CD14-positive monocyte (primary cell): ENCODE measurements at regions not wholly inside any gene's neighbourhood (a gene's known extent, or its start where the extent isn't known, plus 50 kb on each side); places are given as distances from the start of the nearest gene placed in this dataset.
A peak's percentile ranks its signal among the peaks of the same experiment; 100 is the strongest.
"Not testable (repeated sequence)": the region's sequence is repeated elsewhere in the genome, so short reads cannot be mapped to it uniquely, and the experiment has no call there.

Experiments used
- DNase-seq, 3 donors: peaks; one replicate each; pipeline ENCODE4 v3.0.0-alpha.2; 2011 to 2022
- H2AFZ ChIP-seq: 2 replicates; pipeline ENCODE4 v1.6.0; 2012; ENCODE audit warnings: mild to moderate bottlenecking, low read depth, low read length, inconsistent platforms; ENCODE audit not compliant: insufficient read depth, poor library complexity, severe bottlenecking
- H3K27ac ChIP-seq, 2 donors: 1 replicate in 1 of 2; 2 replicates in 1 of 2; pipeline ENCODE4 v1.5.1; 2012 to 2013; ENCODE audit warnings: low read length in 2 of 2, control low read depth in 1 of 2, inconsistent platforms in 1 of 2, low read depth in 1 of 2, mild to moderate bottlenecking in 1 of 2
- H3K27me3 ChIP-seq, 2 donors: one replicate each; pipeline versions ENCODE4 v1.6.0 to v1.6.1; 2011 to 2013; ENCODE audit warnings: low read length in 2 of 2; ENCODE audit not compliant: control insufficient read depth in 2 of 2, insufficient read depth in 2 of 2
- H3K36me3 ChIP-seq, 2 donors: replicated peaks in 1 of 2; 1 replicate in 1 of 2; 2 replicates in 1 of 2; pipeline versions ENCODE4 v1.5.1 to v1.6.1; 2012 to 2013; ENCODE audit warnings: low read length in 2 of 2, control low read depth in 1 of 2, inconsistent platforms in 1 of 2, mild to moderate bottlenecking in 1 of 2; ENCODE audit not compliant: insufficient read depth in 2 of 2, control insufficient read depth in 1 of 2
- H3K4me1 ChIP-seq, 2 donors: 1 replicate in 1 of 2; 2 replicates in 1 of 2; pipeline versions ENCODE4 v1.5.1 to v1.6.1; 2012 to 2013; ENCODE audit warnings: low read length in 2 of 2, control low read depth in 1 of 2, inconsistent platforms in 1 of 2, mild to moderate bottlenecking in 1 of 2, moderate library complexity in 1 of 2; ENCODE audit not compliant: insufficient read depth in 2 of 2, control insufficient read depth in 1 of 2
- H3K4me2 ChIP-seq: replicated peaks from 2 replicates; pipeline ENCODE3; 2012; ENCODE audit warnings: low read length, moderate library complexity, mild to moderate bottlenecking; ENCODE audit not compliant: poor library complexity, severe bottlenecking; ENCODE audit errors: extremely low read depth
- H3K4me3 ChIP-seq, 3 experiments: fragments of 200-600 bp in 1 of 3; sonication (generic) in 1 of 3; replicated peaks in 1 of 3; 1 replicate in 2 of 3; 2 replicates in 1 of 3; pipeline ENCODE4 v1.5.1; 2011 to 2013; ENCODE audit warnings: low read length in 3 of 3, mild to moderate bottlenecking in 3 of 3, control low read depth in 2 of 3, low read depth in 2 of 3, inconsistent platforms in 1 of 3, moderate library complexity in 1 of 3
- H3K79me2 ChIP-seq: 2 replicates; pipeline ENCODE4 v1.6.0; 2012; ENCODE audit warnings: mild to moderate bottlenecking, control low read depth, inconsistent platforms, low read length, moderate library complexity; ENCODE audit not compliant: insufficient read depth
- H3K9ac ChIP-seq: 2 replicates; pipeline ENCODE4 v1.6.0; 2017; ENCODE audit warnings: low read length, mild to moderate bottlenecking; ENCODE audit not compliant: insufficient read depth, poor library complexity, severe bottlenecking
- H3K9me3 ChIP-seq, 2 donors: replicated peaks in 1 of 2; 1 replicate in 1 of 2; 2 replicates in 1 of 2; pipeline versions ENCODE4 v1.5.1 to v1.6.1; 2012 to 2013; ENCODE audit warnings: low read length in 2 of 2, control low read depth in 1 of 2; ENCODE audit not compliant: control insufficient read depth in 1 of 2, insufficient read depth in 1 of 2
- H4K20me1 ChIP-seq: 2 replicates; pipeline ENCODE4 v1.6.0; 2012; ENCODE audit warnings: mild to moderate bottlenecking, low read length, control low read depth, moderate library complexity; ENCODE audit not compliant: insufficient read depth
- H3K27ac Mint-ChIP-seq, 7 donors: one replicate each; pipeline ENCODE4 v1.8.0; 2020; ENCODE audit warnings: mild to moderate bottlenecking in 7 of 7, mixed read lengths in 7 of 7, moderate library complexity in 6 of 7, inconsistent platforms in 2 of 7
- H3K27me3 Mint-ChIP-seq, 3 donors: one replicate each; pipeline ENCODE4 v1.8.0; 2021 to 2022; ENCODE audit warnings: low read depth in 3 of 3, mild to moderate bottlenecking in 3 of 3, mixed read lengths in 3 of 3, moderate library complexity in 3 of 3, inconsistent platforms in 1 of 3
- H3K36me3 Mint-ChIP-seq, 2 donors: one replicate each; pipeline ENCODE4 v1.8.0; 2020; ENCODE audit warnings: mixed read lengths in 2 of 2, inconsistent platforms in 1 of 2, mild to moderate bottlenecking in 1 of 2
- H3K4me1 Mint-ChIP-seq: one replicate; pipeline ENCODE4 v1.8.0; 2020; ENCODE audit warnings: mild to moderate bottlenecking, mixed read lengths
- H3K4me3 Mint-ChIP-seq, 2 donors: one replicate each; pipeline ENCODE4 v1.8.0; 2020; ENCODE audit warnings: mild to moderate bottlenecking in 2 of 2, mixed read lengths in 2 of 2, moderate library complexity in 1 of 2
- H3K9me3 Mint-ChIP-seq, 7 donors: one replicate each; pipeline ENCODE4 v1.8.0; 2020 to 2022; ENCODE audit warnings: mixed read lengths in 7 of 7, mild to moderate bottlenecking in 6 of 7, moderate library complexity in 6 of 7, inconsistent platforms in 2 of 7
- WGBS: methylation state at CpG from one replicate; pipeline ENCODE4 v1.1.5; 2013; ENCODE audit warnings: missing lambda C conversion rate; ENCODE audit not compliant: insufficient coverage; 5-methylcytosine and 5-hydroxymethylcytosine counted together
- intact Hi-C, 2 donors: fragments of 100-400 bp; cut with micrococcal nuclease; formaldehyde crosslinking; loops; one replicate each; pipeline versions ENCODE4 v1.15.0 to v1.15.1; 2023

DNA sequence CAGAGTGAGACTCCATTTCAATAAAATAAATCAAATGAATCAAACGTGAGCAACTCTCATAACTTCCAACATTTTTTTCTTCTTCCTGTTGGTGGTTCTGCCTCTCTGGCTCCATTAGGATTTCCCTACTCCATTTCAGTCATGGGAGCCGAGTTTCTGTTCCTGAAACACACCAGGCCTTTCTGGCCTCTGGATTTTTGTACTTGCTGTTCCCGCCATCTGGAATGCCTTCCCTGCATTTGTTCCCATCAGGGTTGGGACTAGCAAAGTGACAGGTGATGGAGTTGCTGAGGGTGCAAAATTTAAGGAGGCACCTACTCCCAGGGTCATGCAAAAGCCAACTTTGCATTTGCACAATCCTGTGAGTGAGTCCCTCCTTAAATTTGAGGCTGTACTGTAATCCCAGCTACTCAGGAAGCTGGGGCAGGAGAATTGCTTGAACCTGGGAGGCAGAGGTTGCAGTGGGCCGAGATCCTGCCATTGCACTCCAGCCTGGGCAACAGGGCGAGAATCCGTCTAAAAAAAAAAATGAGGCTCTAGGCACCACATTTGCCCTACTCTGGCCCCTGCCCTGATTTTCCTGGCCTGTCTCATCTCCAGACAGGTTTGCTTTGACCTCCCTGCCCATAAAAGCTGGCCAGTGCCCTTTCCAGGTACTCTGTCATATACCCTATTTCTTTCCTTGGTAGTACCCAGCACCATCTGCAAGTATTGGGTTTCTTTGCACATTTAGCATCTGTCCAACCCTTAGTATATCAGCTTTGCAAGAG lies 93.4 kb upstream of the METTL9 start:
- H3K27me3 ChIP-seq, H3K4me3 Mint-ChIP-seq, H3K9me3 Mint-ChIP-seq, H3K27ac ChIP-seq, intact Hi-C loops, H3K9ac ChIP-seq, DNase-seq, H2AFZ ChIP-seq, H3K4me3 ChIP-seq, H3K9me3 ChIP-seq, H3K27me3 Mint-ChIP-seq, H3K4me2 ChIP-seq: not testable (repeated sequence)
- Mint-ChIP-seq H3K36me3 (peaks cover 20 to 25% of the 10 kb centered on the region in 2 donors), H3K4me1 (peaks cover 36% of the 10 kb centered on the region), H3K27ac (peak overlapping the region in 5 of 7 donors; percentile 8 to 88 (median 43))
- peaks cover 0 to 13% of the 10 kb centered on the region in 2 donors for H3K36me3 ChIP-seq
- H4K20me1 ChIP-seq: peaks cover 69% of the 10 kb centered on the region
- H3K4me1 ChIP-seq: peaks cover 17 to 22% of the 10 kb centered on the region in 2 donors
- H3K79me2 ChIP-seq: peaks cover 80% of the 10 kb centered on the region
- WGBS: 92% methylated on average over 3 of the region's 6 CpGs

GRCh38 chr16:21506857-21507456 lies 92.4 kb upstream of the METTL9 start:
- Histone ChIP-seq H4K20me1 (peaks cover 78% of the 10 kb centered on the region), H3K27ac (peak overlapping the region; percentile 18), H3K36me3 (peaks cover 0 to 13% of the 10 kb centered on the region in 2 donors), H3K79me2 (peaks cover 89% of the 10 kb centered on the region), H3K4me2 (peak overlapping the region; percentile 59), H3K4me3 (peak overlapping the region in 2 of 3 experiments; percentile 6 to 59), H3K9ac (peak overlapping the region; percentile 38), H3K4me1 (peaks cover 17 to 22% of the 10 kb centered on the region in 2 donors)
- Mint-ChIP-seq H3K27ac (peak overlapping the region; percentile 69 to 88 (median 80)), H3K36me3 (peaks cover 26 to 32% of the 10 kb centered on the region in 2 donors), H3K4me3 (peak overlapping the region; percentile 64 to 82), H3K4me1 (peaks cover 42% of the 10 kb centered on the region)
- H3K9me3 ChIP-seq, H2AFZ ChIP-seq, H3K9me3 Mint-ChIP-seq, H3K27me3 Mint-ChIP-seq, intact Hi-C loops, H3K27me3 ChIP-seq: not testable (repeated sequence)
- DNase-seq: peak; percentile 28 to 54 (median 51)
- WGBS: 11% methylated on average over 23 of the region's 23 CpGs

- H4K20me1 ChIP-seq: peaks cover 84% of the 10 kb centered on the region
- peaks cover 94% of the 10 kb centered on the region for H3K79me2 ChIP-seq
- peak overlapping the region in 1 of 3 experiments; percentile 59 for H3K4me3 ChIP-seq
- H3K4me3 Mint-ChIP-seq: peak overlapping the region in 1 of 2 donors; percentile 64
- H3K36me3 ChIP-seq: peaks cover 0 to 13% of the 10 kb centered on the region in 2 donors
- H2AFZ ChIP-seq, DNase-seq, H3K27me3 Mint-ChIP-seq, H3K4me2 ChIP-seq, H3K9me3 Mint-ChIP-seq, intact Hi-C loops, H3K27me3 ChIP-seq, H3K9me3 ChIP-seq: not testable (repeated sequence)
- peaks cover 14 to 18% of the 10 kb centered on the region in 2 donors for H3K4me1 ChIP-seq
- H3K4me1 Mint-ChIP-seq: peaks cover 46% of the 10 kb centered on the region
- 77% methylated on average over 3 of the region's 15 CpGs for WGBS
- H3K36me3 Mint-ChIP-seq: peaks cover 29 to 38% of the 10 kb centered on the region in 2 donors
- H3K27ac ChIP-seq: peak overlapping the region in 1 of 2 donors; percentile 18
- peak overlapping the region; percentile 38 for H3K9ac ChIP-seq
- H3K27ac Mint-ChIP-seq: peak overlapping the region in 5 of 7 donors; percentile 28 to 81 (median 42)
Observed at GRCh38 chr16:21507631-21508305, 91.6 kb upstream of the METTL9 start.
